DOHH2 (cell line): ENCODE measurements at regions not wholly inside any gene's neighbourhood (a gene's known extent, or its start where the extent isn't known, plus 50 kb on each side); places are given as distances from the start of the nearest gene placed in this dataset.
"Not testable (repeated sequence)": the region's sequence is repeated elsewhere in the genome, so short reads cannot be mapped to it uniquely, and the experiment has no call there.

Source experiments
- H3F3A ChIP-seq: fragments of 200-600 bp; sonication (generic), shearing (Covaris generic); 2 replicates; pipeline ENCODE4 v1.6.0; 2016; ENCODE audit warnings: antibody characterized with exemption, mild to moderate bottlenecking; ENCODE audit not compliant: control insufficient read depth, insufficient read depth
- H3K27ac ChIP-seq: fragments of 200-600 bp; sonication (generic); 2 replicates; pipeline ENCODE4 v1.5.1; 2014; ENCODE audit warnings: low read depth, mild to moderate bottlenecking, low read length, moderate library complexity
- H3K27me3 ChIP-seq: fragments of 200-600 bp; sonication (generic); 2 replicates; pipeline ENCODE4 v1.6.1; 2014; ENCODE audit warnings: mild to moderate bottlenecking, low read length, mixed read lengths; ENCODE audit not compliant: control insufficient read depth
- H3K36me3 ChIP-seq: fragments of 200-600 bp; sonication (generic); 2 replicates; pipeline ENCODE4 v1.6.1; 2014; ENCODE audit warnings: mild to moderate bottlenecking, low read length, moderate library complexity, mixed read lengths; ENCODE audit not compliant: control insufficient read depth
- H3K4me1 ChIP-seq: fragments of 200-600 bp; sonication (generic); 2 replicates; pipeline ENCODE4 v1.6.1; 2014; ENCODE audit warnings: mild to moderate bottlenecking, low read length, mixed read lengths; ENCODE audit not compliant: control insufficient read depth
- H3K4me2 ChIP-seq: fragments of 200-600 bp; sonication (generic); 2 replicates; pipeline ENCODE4 v1.6.0; 2014; ENCODE audit warnings: mild to moderate bottlenecking, low read length, moderate library complexity
- H3K4me3 ChIP-seq: fragments of 200-600 bp; sonication (generic); 2 replicates; pipeline ENCODE4 v1.5.1; 2014; ENCODE audit warnings: mild to moderate bottlenecking, low read length, mixed read lengths
- H3K79me2 ChIP-seq: fragments of 200-600 bp; sonication (generic); 2 replicates; pipeline ENCODE4 v1.6.1; 2014; ENCODE audit warnings: mild to moderate bottlenecking, low read length, mixed read lengths; ENCODE audit not compliant: control insufficient read depth
- H3K9me2 ChIP-seq: fragments of 200-600 bp; sonication (generic); replicated peaks from 2 replicates; pipeline ENCODE4 v1.6.1; 2014; ENCODE audit warnings: mild to moderate bottlenecking, low read length, mixed read lengths; ENCODE audit not compliant: control insufficient read depth
- H3K9me3 ChIP-seq: fragments of 200-600 bp; sonication (generic); 2 replicates; pipeline ENCODE4 v1.6.1; 2014; ENCODE audit warnings: antibody characterized with exemption, low read length, mixed read lengths; ENCODE audit not compliant: control insufficient read depth, insufficient read depth
- H4K20me1 ChIP-seq: fragments of 200-600 bp; sonication (generic); 2 replicates; pipeline ENCODE4 v1.6.0; 2014; ENCODE audit warnings: low read depth, mild to moderate bottlenecking, antibody characterized with exemption, low read length, moderate library complexity; ENCODE audit not compliant: control insufficient read depth, insufficient read depth
- EZH2phosphoT487 ChIP-seq: fragments of 200-600 bp; sonication (generic); IDR thresholded peaks from 2 replicates; pipeline ENCODE4 v1.6.1; 2017; ENCODE audit warnings: borderline replicate concordance, mild to moderate bottlenecking, antibody characterized with exemption, low read length, moderate library complexity, mixed read lengths
- TF ChIP-seq, protein P1 (sequence below): fragments of 200-600 bp; sonication (generic); IDR thresholded peaks from one replicate; pipeline ENCODE4 v1.5.1; 2014; ENCODE audit warnings: antibody characterized with exemption, mild to moderate bottlenecking, low read depth, low read length; ENCODE audit not compliant: poor library complexity, severe bottlenecking

DNA sequence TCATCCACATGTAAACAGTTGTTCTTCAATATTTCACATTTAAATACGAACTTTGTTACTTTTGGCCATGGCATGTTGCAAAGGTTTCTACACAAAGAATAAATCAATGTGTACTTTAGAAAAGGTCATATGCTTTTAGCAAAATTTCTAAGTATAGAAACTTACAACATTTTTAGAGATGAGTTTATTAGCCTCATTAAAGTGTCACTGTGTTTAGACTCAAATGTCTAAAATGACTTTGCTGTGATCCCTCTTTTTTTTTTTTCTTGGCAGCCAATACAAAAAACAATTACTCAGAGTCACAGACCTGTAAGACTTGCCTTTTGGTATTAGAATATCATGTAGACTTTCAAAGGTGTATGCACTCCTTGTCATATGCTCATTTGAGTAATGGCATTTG, 349.3 kb upstream of the KIAA1217 start:
- Histone ChIP-seq H3K9me3 (no peaks in the 10 kb centered on the region), H3K36me3 (no peaks in the 10 kb centered on the region)

DNA sequence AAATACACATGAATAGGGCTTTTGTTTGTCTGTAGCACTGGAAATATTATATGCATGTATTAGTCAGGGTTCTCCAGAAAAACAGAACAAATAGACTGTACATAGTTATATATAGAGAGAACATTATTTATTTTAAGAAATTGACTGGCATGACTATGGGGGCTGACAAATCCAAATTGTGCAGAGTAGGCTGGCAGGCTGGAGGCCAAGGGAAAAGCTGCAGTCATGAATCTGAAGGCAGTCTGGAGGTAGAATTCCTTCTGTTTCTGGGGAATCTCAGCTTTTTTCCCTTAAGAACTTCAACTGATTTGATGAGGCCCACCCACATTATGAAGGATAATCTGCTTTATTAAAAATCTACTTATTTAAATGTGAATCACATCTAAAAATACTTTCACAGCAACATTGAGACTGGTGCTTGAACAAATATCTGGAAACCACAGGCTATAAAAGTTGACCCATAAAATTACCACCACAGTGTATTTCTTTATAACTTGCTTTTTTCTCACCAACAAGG, 344.2 kb upstream of the KIAA1217 start:
- no peaks in the 10 kb centered on the region for H3K79me2 ChIP-seq
- no peaks in the 10 kb centered on the region for H3F3A ChIP-seq
- no peaks in the 10 kb centered on the region for H4K20me1 ChIP-seq
- H3K27me3 ChIP-seq: no peaks in the 10 kb centered on the region
- no peaks in the 10 kb centered on the region for H3K9me2 ChIP-seq
- no peak overlapping the region for H3K4me2 ChIP-seq
- no peaks in the 10 kb centered on the region for H3K36me3 ChIP-seq
- H3K27ac ChIP-seq: no peak overlapping the region
- TF ChIP-seq EZH2phosphoT487: no peak
- TF ChIP-seq, protein P1, sequence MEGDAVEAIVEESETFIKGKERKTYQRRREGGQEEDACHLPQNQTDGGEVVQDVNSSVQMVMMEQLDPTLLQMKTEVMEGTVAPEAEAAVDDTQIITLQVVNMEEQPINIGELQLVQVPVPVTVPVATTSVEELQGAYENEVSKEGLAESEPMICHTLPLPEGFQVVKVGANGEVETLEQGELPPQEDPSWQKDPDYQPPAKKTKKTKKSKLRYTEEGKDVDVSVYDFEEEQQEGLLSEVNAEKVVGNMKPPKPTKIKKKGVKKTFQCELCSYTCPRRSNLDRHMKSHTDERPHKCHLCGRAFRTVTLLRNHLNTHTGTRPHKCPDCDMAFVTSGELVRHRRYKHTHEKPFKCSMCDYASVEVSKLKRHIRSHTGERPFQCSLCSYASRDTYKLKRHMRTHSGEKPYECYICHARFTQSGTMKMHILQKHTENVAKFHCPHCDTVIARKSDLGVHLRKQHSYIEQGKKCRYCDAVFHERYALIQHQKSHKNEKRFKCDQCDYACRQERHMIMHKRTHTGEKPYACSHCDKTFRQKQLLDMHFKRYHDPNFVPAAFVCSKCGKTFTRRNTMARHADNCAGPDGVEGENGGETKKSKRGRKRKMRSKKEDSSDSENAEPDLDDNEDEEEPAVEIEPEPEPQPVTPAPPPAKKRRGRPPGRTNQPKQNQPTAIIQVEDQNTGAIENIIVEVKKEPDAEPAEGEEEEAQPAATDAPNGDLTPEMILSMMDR: no peak
- peaks cover 5% of the 10 kb centered on the region; the same call in 1 of the 2 replicates for H3K9me3 ChIP-seq
- H3K4me1 ChIP-seq: peaks cover 31% of the 10 kb centered on the region
- H3K4me3 ChIP-seq: no peak overlapping the region

More for the DNA sequence above, 349.3 kb upstream of the KIAA1217 start:
- H3K9me2 ChIP-seq: no peaks in the 10 kb centered on the region
- H3K4me3 ChIP-seq: no peak overlapping the region
- peaks cover 4% of the 10 kb centered on the region; the same call in 1 of the 2 replicates for H3K4me1 ChIP-seq
- no peak overlapping the region for H3K4me2 ChIP-seq
- H3K79me2 ChIP-seq: no peaks in the 10 kb centered on the region
- TF ChIP-seq EZH2phosphoT487: no peak
- TF ChIP-seq, protein P1: no peak
- H3K27me3 ChIP-seq: no peaks in the 10 kb centered on the region
- no peak overlapping the region for H3K27ac ChIP-seq
- no peaks in the 10 kb centered on the region for H4K20me1 ChIP-seq
- no peaks in the 10 kb centered on the region for H3F3A ChIP-seq

DNA sequence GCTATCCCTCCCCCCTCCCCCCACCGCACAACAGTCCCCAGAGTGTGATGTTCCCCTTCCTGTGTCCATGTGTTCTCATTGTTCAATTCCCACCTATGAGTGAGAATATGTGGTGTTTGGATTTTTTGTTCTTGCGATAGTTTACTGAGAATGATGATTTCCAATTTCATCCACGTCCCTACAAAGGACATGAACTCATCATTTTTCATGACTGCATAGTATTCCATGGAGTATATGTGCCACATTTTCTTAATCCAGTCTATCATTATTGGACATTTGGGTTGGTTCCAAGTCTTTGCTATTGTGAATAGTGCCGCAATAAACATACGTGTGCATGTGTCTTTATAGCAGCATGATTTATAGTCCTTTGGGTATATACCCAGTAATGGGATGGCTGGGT, 342.0 kb upstream of the KIAA1217 start:
- H3K27me3 ChIP-seq, H3K4me3 ChIP-seq, H3K27ac ChIP-seq, H4K20me1 ChIP-seq, H3K4me2 ChIP-seq, H3K9me3 ChIP-seq, H3K9me2 ChIP-seq, H3F3A ChIP-seq, H3K79me2 ChIP-seq, H3K36me3 ChIP-seq: not testable (repeated sequence)
- H3K4me1 ChIP-seq: peaks cover 54% of the 10 kb centered on the region

DNA sequence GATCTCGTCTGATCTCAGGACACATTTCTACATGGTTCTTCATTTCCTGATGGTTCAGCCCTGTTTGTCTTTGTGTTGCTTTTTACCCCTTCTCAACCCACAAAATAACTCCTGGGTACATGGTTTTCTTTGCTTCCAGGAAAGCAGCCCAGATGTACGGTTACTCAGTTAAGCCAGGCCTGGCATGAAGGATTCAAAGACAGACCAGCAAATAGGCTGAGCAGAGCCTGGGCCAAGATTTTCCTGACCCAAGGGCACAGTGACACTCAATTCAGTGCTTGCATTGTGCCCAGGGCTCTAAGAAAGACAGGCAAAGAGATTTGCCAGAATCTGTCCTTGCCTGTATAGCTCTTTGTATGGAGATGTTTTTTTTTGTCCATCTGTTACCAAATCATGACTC, 340.8 kb upstream of the KIAA1217 start:
- TF ChIP-seq, protein P1: no peak
- no peak for TF ChIP-seq EZH2phosphoT487
- no peaks in the 10 kb centered on the region for H3K36me3 ChIP-seq

More for the DNA sequence above, 340.8 kb upstream of the KIAA1217 start:
- Histone ChIP-seq H3K27ac (no peak overlapping the region), H3K9me2 (no peaks in the 10 kb centered on the region), H3K27me3 (no peaks in the 10 kb centered on the region), H3K9me3 (peaks cover 5% of the 10 kb centered on the region; the same call in 1 of the 2 replicates), H3K4me2 (no peak overlapping the region), H3K4me1 (peaks cover 57% of the 10 kb centered on the region), H3K4me3 (no peak overlapping the region), H3K79me2 (no peaks in the 10 kb centered on the region), H3F3A (peaks cover 2% of the 10 kb centered on the region; the same call in 1 of the 2 replicates), H4K20me1 (no peaks in the 10 kb centered on the region)
